Fibroblast of skin of left biceps (primary cell): ENCODE measurements at regions not wholly inside any gene's neighbourhood (a gene's known extent, or its start where the extent isn't known, plus 50 kb on each side); places are given as distances from the start of the nearest gene placed in this dataset.
"Not testable (repeated sequence)": the region's sequence is repeated elsewhere in the genome, so short reads cannot be mapped to it uniquely, and the experiment has no call there.

ENCODE experiments used
- DNase-seq, 2 experiments: peaks; one replicate each; pipeline ENCODE4 v3.0.0-alpha.2; 2013; ENCODE audit warnings: low read depth in 2 of 2

GRCh38 chr2:87638872-87639271, 109.0 kb upstream of the PLGLB2 start:
- not testable (repeated sequence) for DNase-seq

- DNase-seq = not testable (repeated sequence)
Observed at GRCh38 chr2:87639801-87640440, 108.0 kb upstream of the PLGLB2 start.

- DNase-seq = not testable (repeated sequence)
Observed at GRCh38 chr2:87640961-87641563, 106.8 kb upstream of the PLGLB2 start.

- not testable (repeated sequence) for DNase-seq
Observed at GRCh38 chr2:87643165-87643564, 104.7 kb upstream of the PLGLB2 start.

- not testable (repeated sequence) for DNase-seq
Observed at GRCh38 chr2:87647737-87648498, 100.0 kb upstream of the PLGLB2 start.

GRCh38 chr2:87648815-87649214, 99.1 kb upstream of the PLGLB2 start:
- not testable (repeated sequence) for DNase-seq

DNA sequence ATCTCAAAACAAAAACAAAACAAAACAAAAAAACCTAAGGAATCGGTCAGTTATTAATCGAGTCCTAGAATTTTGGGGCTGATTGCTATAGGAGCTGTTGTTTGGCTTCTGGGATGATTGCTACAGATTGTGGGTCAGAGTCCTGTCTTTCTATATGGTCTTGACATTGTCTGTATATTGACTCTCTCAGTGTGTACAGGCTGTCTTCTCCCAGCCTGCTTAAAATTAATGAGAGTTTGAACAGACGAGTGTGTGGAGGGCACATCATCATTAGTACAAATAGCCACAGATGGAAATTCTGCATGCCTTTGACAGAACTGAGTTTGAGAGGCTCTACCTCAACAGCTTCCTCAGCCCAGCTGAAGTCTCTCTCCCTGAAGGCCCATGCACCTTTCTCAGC, 98.0 kb upstream of the PLGLB2 start:
- DNase-seq = not testable (repeated sequence)

- not testable (repeated sequence) for DNase-seq
Observed at GRCh38 chr2:87650837-87651236, 97.0 kb upstream of the PLGLB2 start.

DNA sequence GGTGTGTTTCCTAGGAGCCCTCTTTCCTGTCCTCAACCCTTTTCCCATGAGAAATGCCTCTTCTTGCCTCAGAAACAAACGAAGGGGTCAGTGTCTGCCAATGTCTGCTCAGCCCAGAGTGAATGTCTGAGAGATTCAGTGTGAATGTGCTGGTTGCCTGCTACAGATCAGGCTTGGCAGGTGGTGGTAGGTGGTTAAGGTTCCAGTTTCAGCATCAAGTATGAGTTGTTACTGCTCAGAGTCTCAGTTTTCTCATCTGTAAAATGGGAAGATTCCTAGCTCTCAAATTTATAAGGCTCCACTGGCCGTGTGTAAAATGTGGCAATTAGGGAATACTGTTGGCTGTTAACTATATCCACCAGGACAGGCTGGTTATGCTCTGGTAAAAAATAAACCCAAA, 96.3 kb upstream of the PLGLB2 start:
- not testable (repeated sequence) for DNase-seq

GRCh38 chr2:87653373-87653772, 94.5 kb upstream of the PLGLB2 start:
- not testable (repeated sequence) for DNase-seq

GRCh38 chr2:87654136-87654814, 93.6 kb upstream of the PLGLB2 start:
- not testable (repeated sequence) for DNase-seq

GRCh38 chr2:87657915-87658314, 90.0 kb upstream of the PLGLB2 start:
- DNase-seq = not testable (repeated sequence)

GRCh38 chr2:87658357-87658756, 89.5 kb upstream of the PLGLB2 start:
- not testable (repeated sequence) for DNase-seq

- DNase-seq = not testable (repeated sequence)
Observed at GRCh38 chr2:87658976-87659375, 88.9 kb upstream of the PLGLB2 start.

- not testable (repeated sequence) for DNase-seq
Observed at GRCh38 chr2:87660164-87660563, 87.7 kb upstream of the PLGLB2 start.

- DNase-seq = not testable (repeated sequence)
Observed at GRCh38 chr2:87662316-87663290, 85.3 kb upstream of the PLGLB2 start.

DNA sequence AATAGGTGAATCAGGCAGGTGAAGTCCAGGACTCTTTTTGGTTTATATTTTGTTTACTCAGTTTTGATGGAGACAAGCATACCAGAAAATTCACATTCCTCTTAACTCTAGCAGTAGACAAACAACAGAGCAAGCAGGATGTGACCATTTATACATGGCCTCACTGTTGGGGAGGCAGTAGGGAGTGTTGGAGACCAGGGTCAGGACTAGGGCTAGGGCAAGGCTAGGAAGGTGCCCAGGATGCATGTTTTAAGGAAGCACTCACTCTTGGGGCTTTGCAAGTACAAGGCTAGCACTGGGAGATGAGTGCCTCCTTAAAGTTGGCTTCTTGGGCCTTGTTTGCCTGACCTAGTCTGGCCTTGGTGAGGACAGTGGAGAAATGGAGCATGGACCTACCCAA, 84.5 kb upstream of the PLGLB2 start:
- DNase-seq = not testable (repeated sequence)

- not testable (repeated sequence) for DNase-seq
Observed at GRCh38 chr2:87667027-87667426, 80.9 kb upstream of the PLGLB2 start.

- not testable (repeated sequence) for DNase-seq
Observed at GRCh38 chr2:87668361-87668760, 79.5 kb upstream of the PLGLB2 start.

GRCh38 chr2:87669633-87670231, 78.2 kb upstream of the PLGLB2 start:
- DNase-seq = not testable (repeated sequence)
